GM12891 (cell line): ENCODE measurements at regions not wholly inside any gene's neighbourhood (a gene's known extent, or its start where the extent isn't known, plus 50 kb on each side); places are given as distances from the start of the nearest gene placed in this dataset.

ENCODE experiments used
- DNase-seq: peaks from one replicate; pipeline ENCODE4 v3.0.0; 2011; ENCODE audit warnings: low spot score; ENCODE audit not compliant: insufficient read length
- FAIRE-seq: peaks from 2 replicates; lab custom pipeline; 2011; peaks lifted over from hg19 to GRCh38; lab: Jason Lieb, UNC
- PAX5 ChIP-seq: IDR thresholded peaks from 2 replicates; pipeline ENCODE4 v1.6.1; 2011; ENCODE audit warnings: low read length, moderate library complexity, mild to moderate bottlenecking; ENCODE audit not compliant: insufficient read depth, severe bottlenecking
- POLR2A ChIP-seq: IDR thresholded peaks from 2 replicates; pipeline ENCODE4 v1.6.1; 2011; ENCODE audit warnings: low read depth, low read length, control low read depth
- POLR2AphosphoS5 ChIP-seq: IDR thresholded peaks from 2 replicates; pipeline ENCODE4 v1.6.1; 2011; ENCODE audit warnings: low read depth, low read length, control low read depth
- POU2F2 ChIP-seq: IDR thresholded peaks from 2 replicates; pipeline ENCODE4 v1.6.1; 2011; ENCODE audit warnings: low read depth, mild to moderate bottlenecking, control low read depth, low read length, moderate library complexity
- SPI1 ChIP-seq: IDR thresholded peaks from 2 replicates; pipeline ENCODE4 v1.6.1; 2011; ENCODE audit warnings: low read depth, low read length, control low read depth
- TAF1 ChIP-seq: IDR thresholded peaks from 2 replicates; pipeline ENCODE4 v1.6.1; 2011; ENCODE audit warnings: low read depth, low read length, control low read depth

DNA sequence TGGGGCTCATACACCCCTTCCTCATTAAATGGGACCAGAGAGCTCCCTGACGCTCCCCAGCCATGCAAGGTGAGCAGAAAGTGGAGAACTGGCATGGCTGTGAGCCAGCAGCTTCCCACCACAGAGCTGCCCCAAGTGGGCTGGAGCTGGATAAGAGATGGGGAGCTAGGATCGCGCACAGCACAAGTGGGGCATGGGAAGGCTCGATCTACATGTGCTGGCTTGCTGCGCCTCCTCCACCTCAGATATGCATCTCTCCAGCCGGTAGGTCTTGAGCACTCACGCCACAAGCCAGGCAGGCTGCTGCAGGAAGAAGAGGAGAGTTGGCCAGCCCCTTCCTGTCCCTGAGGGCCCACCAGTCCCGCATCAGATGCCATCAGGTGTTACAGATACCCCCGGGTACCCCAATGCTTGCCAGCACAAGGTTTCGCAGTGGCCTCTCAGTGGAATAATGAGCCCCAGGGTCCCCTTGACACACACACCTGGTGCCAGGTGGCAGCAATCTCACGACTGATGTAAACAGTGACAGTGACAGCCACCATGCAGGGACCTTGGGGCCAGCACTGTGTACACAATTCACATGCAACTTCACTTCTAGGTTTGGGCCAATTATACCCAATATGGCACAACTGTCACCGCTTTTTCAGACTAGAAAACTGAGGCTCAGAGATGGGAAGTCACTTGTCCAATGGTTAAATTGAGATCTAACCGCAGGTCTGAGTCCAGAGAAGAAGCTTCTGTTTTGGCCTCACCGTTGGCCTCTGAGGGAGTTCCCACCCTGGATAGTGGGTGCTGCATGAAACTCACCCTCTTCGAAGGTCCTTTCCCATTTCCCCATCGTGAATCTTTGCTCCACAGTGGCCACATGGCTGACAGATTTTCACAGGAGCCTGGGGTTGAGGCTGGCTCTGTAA is 79.3 kb downstream of the OAT start:
- FAIRE-seq = no peak
- DNase-seq = no peak
- TF ChIP-seq POLR2A = no peak
- no peak for TF ChIP-seq PAX5
- no peak for TF ChIP-seq TAF1
- no peak for TF ChIP-seq POU2F2
- no peak for TF ChIP-seq POLR2AphosphoS5
- no peak for TF ChIP-seq SPI1

DNA sequence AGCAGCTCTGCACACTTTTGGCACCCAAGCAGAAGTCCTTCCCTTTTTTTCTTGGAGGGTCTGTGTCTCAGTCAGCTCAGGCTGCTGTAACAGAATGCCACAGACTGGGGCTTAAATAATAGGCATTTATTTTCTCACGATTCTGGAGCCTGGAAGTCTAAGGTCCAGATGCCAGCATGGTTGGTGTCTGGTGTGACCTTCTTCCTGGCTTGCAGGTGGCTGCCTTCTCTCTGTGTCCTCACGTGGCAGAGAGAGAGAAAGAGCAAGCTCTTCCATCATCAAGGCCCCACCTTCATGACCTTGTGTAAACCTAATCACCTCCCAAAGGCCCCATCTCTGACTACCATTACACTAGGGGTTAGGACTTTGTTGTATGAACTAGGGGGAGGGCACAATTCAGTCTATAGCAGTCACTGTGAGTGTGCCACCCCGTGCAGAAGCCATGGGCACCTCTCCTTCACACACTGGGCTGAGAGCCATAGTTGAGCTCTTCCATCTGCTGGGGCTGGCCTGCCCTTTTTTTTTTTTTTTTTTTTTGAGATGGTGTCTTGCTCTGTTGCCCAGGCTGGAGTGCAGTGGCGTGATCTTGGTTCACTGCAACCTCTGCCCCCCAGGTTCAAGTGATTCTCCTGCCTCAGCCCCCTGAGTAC is 80.3 kb downstream of the OAT start:
- FAIRE-seq = no peak
- TF ChIP-seq TAF1 (no peak), SPI1 (no peak), POLR2A (no peak), POLR2AphosphoS5 (no peak), POU2F2 (no peak), PAX5 (no peak)
- no peak for DNase-seq

DNA sequence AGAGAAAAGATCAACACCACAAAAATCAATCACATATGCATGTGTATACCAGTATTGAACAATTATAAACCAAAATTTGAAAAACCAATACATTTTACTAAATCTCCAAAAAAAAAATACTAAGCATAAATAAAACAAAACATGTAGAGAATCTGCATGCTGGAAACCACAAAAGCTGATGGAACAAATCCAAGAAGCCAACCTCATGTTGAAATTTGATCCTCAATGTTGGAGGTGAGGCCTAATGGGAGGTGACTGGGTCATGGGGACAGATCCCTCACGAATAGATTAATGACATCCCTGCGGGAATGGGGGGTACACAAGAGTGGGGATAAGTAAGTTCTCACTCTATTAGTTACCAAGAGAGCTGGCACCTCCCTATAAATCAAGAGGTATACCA is 82.5 kb downstream of the OAT start:
- TF ChIP-seq POLR2AphosphoS5 (no peak), TAF1 (no peak), PAX5 (no peak), POU2F2 (no peak), SPI1 (no peak), POLR2A (no peak)
- FAIRE-seq (no peak), DNase-seq (no peak)

DNA sequence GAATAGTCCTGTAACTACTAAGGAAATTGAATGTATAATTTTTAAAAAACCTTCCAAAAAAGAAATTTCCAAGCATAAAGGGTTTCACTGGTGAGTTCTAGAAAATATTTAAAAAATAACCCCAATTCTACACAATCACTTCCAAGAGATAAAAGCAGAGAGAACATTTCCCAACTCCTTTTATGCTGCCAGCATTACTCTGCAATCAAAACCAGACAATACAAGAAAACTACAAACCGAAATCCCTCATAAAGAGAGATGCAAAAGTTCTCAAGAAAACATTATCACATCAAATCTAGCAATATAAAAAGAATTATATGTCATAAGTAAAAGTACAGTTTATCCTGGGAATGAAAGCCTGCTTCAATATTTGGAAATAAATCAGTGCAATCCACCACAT is 84.8 kb downstream of the OAT start:
- TF ChIP-seq POU2F2 (no peak), POLR2A (no peak), PAX5 (no peak), POLR2AphosphoS5 (no peak), SPI1 (no peak), TAF1 (no peak)
- FAIRE-seq (no peak), DNase-seq (no peak)

DNA sequence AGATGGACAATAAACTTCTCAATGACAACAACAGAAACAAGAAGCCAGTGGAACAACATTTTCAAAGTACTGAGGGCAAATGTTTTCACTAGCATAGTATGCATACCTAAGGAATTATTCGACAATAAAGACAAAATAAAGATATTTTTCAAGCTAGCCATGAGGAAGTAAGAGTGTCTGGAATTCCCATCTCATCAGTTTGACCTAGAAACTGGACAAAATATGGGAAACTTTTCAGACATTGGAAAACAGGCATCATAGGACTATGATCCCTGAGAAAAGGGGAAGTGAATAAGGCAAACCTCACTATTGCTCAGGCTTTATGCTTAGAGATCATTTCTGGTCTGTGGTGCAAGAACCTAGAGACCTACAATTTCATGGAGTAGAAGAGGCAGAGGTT is 86.3 kb downstream of the OAT start:
- no peak for FAIRE-seq
- TF ChIP-seq SPI1 = peak; percentile 60
- no peak for TF ChIP-seq POLR2AphosphoS5
- DNase-seq = no peak

DNA sequence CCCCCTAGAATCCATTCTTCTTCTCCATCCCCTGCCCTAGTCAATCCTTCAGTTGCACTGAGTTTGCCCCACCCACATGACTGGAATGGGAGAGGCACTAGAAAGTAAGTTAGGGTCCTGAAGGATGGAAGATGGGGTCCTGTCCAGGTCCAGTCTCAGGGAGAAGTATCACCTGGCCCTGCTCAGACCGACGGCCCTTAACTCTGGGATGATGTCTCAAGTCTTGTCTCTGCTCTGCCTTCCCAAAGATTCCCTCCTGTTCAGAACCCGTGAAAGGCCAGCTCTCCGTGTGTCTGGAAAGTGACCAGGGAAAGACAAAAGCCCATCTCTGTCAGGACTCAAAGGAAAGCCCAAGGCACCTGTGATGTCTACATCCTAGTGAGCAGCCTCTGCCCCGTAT is 88.8 kb downstream of the OAT start:
- TF ChIP-seq SPI1 = no peak
- no peak for TF ChIP-seq POLR2AphosphoS5
- TF ChIP-seq POLR2A = no peak
- TF ChIP-seq PAX5 = no peak
- TF ChIP-seq TAF1 = no peak
- no peak for TF ChIP-seq POU2F2
- FAIRE-seq (no peak), DNase-seq (no peak)

- DNase-seq (no peak), FAIRE-seq (no peak)
- TF ChIP-seq SPI1 (no peak), PAX5 (no peak), POU2F2 (no peak), TAF1 (no peak), POLR2A (no peak), POLR2AphosphoS5 (no peak)
These were observed 89.4 kb downstream of the OAT start for GRCh38 chr10:124329362-124329761.

DNA sequence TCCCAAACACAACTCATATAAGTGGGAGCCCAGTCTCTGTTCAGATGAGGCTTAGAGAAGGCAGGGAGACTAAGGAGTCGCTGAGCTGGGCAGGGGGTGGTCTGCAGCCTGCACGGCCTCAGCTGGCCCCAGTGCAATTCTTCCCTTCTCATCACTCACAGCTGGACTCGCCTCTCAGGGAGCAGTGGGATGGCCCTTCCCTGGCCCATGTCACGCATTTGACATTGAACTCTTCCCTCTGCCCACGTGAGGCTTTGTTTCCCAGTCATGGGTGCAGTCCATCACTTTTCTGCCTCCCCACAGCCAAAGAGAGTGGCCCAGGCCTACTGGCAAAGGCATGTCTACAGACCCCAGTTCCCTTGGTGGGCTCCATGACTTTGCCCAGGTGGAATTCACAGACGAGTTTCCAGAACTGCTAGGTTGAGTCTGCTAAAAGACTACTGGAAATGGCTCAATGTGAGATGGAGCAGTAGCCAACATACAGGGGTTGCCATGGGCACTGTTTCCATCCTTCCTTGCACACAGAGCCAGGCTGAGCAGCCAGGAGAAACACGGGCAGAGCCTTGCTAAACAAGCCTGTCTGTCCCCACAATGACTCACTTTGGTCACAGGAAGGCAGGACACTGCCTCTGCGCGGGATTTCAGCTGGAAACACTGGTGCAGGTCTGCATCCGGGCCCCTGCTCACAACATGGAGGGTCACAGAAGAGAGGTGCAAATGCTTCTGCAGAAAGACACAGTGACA is 90.1 kb downstream of the OAT start:
- FAIRE-seq = no peak
- no peak for TF ChIP-seq POLR2A
- TF ChIP-seq TAF1 = no peak
- no peak for TF ChIP-seq POU2F2
- TF ChIP-seq SPI1 = no peak
- TF ChIP-seq POLR2AphosphoS5 = no peak
- no peak for TF ChIP-seq PAX5
- no peak for DNase-seq

DNA sequence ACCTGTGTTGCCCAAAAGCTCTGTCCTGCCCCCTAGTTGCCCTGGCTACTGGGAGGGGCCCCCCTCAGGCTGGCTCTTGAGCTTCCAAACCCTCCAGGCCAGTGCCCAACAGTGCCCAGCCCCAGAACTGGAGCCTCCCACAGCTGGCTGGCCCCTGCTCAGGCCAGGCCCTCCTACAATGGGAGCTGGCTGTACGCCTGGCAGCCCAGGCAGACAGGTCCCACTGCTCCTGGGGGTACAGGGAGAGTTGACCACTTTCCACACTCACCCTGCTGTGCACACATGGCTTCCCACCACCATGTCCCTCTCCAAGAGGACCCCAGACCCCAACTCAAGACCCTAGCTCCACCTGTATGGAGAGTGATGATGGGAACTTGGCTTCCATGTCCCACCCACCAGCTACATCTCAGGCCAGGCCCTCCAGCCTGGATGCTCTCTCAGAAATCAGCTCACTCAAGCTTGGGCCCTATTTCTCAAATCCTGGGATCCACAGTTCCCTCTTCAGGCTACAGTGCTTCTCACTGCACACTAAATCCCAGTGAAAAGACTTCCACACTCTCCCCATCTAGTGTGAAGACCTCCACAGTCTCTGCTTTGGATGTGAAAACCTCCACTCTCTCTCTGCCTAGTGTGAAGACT is 92.6 kb downstream of the OAT start:
- TF ChIP-seq POLR2AphosphoS5 (no peak), TAF1 (no peak), POLR2A (no peak), POU2F2 (no peak), PAX5 (no peak), SPI1 (no peak)
- FAIRE-seq (no peak), DNase-seq (no peak)

DNA sequence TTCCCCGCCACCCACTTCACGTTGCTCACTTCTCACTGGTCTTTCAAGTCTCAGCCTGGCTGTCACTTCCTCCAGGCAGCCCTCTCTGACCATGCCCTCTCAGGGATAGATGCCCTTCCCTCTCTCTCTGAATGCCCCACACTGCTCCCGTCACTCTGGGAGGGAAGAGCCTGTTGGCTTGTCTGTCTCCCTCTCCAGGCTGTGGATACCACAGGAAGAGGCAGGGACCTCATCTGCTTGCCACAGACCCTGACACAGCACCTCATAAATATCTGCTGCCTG is 93.1 kb downstream of the OAT start:
- DNase-seq (no peak), FAIRE-seq (no peak)
- no peak for TF ChIP-seq POLR2AphosphoS5
- no peak for TF ChIP-seq PAX5
- no peak for TF ChIP-seq POLR2A
- no peak for TF ChIP-seq TAF1
- no peak for TF ChIP-seq SPI1
- TF ChIP-seq POU2F2 = no peak
